Heart left ventricle (tissue), 13 donors: ENCODE measurements at regions not wholly inside any gene's neighbourhood (a gene's known extent, or its start where the extent isn't known, plus 50 kb on each side); places are given as distances from the start of the nearest gene placed in this dataset.

Experiments
- POLR2A ChIP-seq, 2 donors: fragments of 450-650 bp; IDR thresholded peaks; one replicate each; pipeline ENCODE4 v1.6.1; 2017; ENCODE audit warnings: antibody characterized with exemption in 2 of 2, mild to moderate bottlenecking in 2 of 2, moderate library complexity in 2 of 2
- TF ChIP-seq, protein P1 (sequence below), 12 donors: fragments of 200-600 bp; sonication (generic) in 4 of 12; IDR thresholded peaks; one replicate each; pipeline versions ENCODE4 v1.5.0 to v1.8.0; 2018 to 2022; ENCODE audit warnings: antibody characterized with exemption in 12 of 12, mild to moderate bottlenecking in 5 of 12
- donor health status: ischemic (EF 13 %, LVEDD 7.1; RV severe dilation, severe dysfunction).
- donor health status: DM: no; HTN: yes; CAD: no.
- donor health status: DM: no; HTN: no; CAD: no.
- donor health status: ischemic (EF 25% LVEDD 6.9; RV normal size, moderate dysfunction).
- donor health status: ischemic (EF 25% LVEDD 5.7; RV mildly dilated, moderate dysfunction).
- donor health status: ischemic (EF 35%, LVEDD 5.7; RV mildly dilated, moderate dysfunction).
- donor health status: nonischemic (EF 11% LVEDD 7.7; RV severe dilation, severe dysfunction).
- donor health status: DM: yes; HTN: yes; CAD: no.
- donor health status: PGD.
- donor health status: ischemic (EF 29% LVEDD 5.4; RV normal size, mild dysfunction).
- donor health status: nonischemic (EF 23%, LVEDD 6.1; RV moderate dilation, normal function).

DNA sequence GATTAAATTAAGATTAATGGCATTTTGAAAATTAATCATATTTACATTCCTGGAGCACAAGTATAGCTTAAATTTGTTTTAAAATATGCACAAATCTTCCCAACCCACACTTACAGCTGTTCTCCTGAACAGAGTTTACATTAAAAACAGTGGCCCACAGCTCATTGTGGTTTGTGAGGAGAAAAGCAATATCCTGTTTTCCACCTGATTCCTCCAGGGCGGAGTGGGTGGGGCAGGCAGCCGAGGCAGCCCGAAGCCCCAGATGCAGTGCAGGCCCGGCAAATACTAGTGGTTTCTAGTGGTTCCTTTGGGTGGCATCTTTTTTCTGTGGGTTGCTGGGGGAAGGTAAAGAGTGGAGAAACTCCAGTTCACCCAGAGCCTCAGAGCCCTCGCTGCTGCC is 280.8 kb downstream of the ARHGAP12 start:
- TF ChIP-seq, protein P1, sequence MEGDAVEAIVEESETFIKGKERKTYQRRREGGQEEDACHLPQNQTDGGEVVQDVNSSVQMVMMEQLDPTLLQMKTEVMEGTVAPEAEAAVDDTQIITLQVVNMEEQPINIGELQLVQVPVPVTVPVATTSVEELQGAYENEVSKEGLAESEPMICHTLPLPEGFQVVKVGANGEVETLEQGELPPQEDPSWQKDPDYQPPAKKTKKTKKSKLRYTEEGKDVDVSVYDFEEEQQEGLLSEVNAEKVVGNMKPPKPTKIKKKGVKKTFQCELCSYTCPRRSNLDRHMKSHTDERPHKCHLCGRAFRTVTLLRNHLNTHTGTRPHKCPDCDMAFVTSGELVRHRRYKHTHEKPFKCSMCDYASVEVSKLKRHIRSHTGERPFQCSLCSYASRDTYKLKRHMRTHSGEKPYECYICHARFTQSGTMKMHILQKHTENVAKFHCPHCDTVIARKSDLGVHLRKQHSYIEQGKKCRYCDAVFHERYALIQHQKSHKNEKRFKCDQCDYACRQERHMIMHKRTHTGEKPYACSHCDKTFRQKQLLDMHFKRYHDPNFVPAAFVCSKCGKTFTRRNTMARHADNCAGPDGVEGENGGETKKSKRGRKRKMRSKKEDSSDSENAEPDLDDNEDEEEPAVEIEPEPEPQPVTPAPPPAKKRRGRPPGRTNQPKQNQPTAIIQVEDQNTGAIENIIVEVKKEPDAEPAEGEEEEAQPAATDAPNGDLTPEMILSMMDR (IDR thresholded peaks at IDR 0.05): no peak
- no peak for TF ChIP-seq POLR2A (IDR thresholded peaks at IDR 0.05)
